IMR-90 (cell line): ENCODE measurements at regions not wholly inside any gene's neighbourhood (a gene's known extent, or its start where the extent isn't known, plus 50 kb on each side); places are given as distances from the start of the nearest gene placed in this dataset.

Experiments used
- ATAC-seq: fragments of 200-7000 bp; cut with Tn5 transposase; 2 replicates; pipeline ENCODE4 v1.9.1; 2020; ENCODE audit warnings: low read depth, mild to moderate bottlenecking, moderate library complexity
- BruUV-seq: library from RNA; stranded (reverse); fragments of 400-500 nt; replicated peaks from 2 replicates; lab custom pipeline; 2021; lab: Mats Ljungman, UMichigan
- CTCF ChIA-PET: fragments of 300-600 bp; formaldehyde crosslinking; extraction: SDS; loops from one replicate; lab custom pipeline; 2021; ENCODE audit warnings: antibody characterized with exemption; lab: Yijun Ruan, JAX
- POLR2A ChIA-PET: fragments of 300-600 bp; sonication (Branson Sonifier 250); formaldehyde crosslinking; loops from one replicate; lab custom pipeline; 2022; ENCODE audit warnings: antibody characterized with exemption; ENCODE audit not compliant: unreplicated experiment; lab: Charles Lee
- DNase-seq: peaks from one replicate; pipeline ENCODE4 v3.0.0; 2013
- H2AFZ ChIP-seq: replicated peaks from 2 replicates; pipeline ENCODE3; 2013; ENCODE audit warnings: low read length, mild to moderate bottlenecking; ENCODE audit not compliant: poor library complexity
- H2AK5ac ChIP-seq: 2 replicates; pipeline ENCODE4 v1.6.1; 2013; ENCODE audit warnings: low read depth, low read length, inconsistent platforms
- H2AK9ac ChIP-seq: replicated peaks from 2 replicates; pipeline ENCODE3; 2013; ENCODE audit warnings: mild to moderate bottlenecking, low read depth, low read length, moderate library complexity; ENCODE audit not compliant: poor library complexity
- H2BK120ac ChIP-seq: 2 replicates; pipeline ENCODE4 v1.6.1; 2013; ENCODE audit warnings: low read depth, low read length, inconsistent platforms
- H2BK15ac ChIP-seq: 3 replicates; pipeline ENCODE4 v1.6.1; 2013; ENCODE audit warnings: low read depth, low read length, inconsistent platforms
- H2BK20ac ChIP-seq: 2 replicates; pipeline ENCODE4 v1.6.1; 2013; ENCODE audit warnings: low read depth, mild to moderate bottlenecking, inconsistent platforms, low read length, moderate library complexity
- H2BK5ac ChIP-seq: 2 replicates; pipeline ENCODE4 v1.6.1; 2013; ENCODE audit warnings: mild to moderate bottlenecking, low read depth, low read length, inconsistent platforms; ENCODE audit not compliant: poor library complexity, severe bottlenecking
- H3K14ac ChIP-seq: replicated peaks from 2 replicates; pipeline ENCODE4 v1.6.1; 2013; ENCODE audit warnings: low read depth, low read length, inconsistent platforms
- H3K18ac ChIP-seq: 2 replicates; pipeline ENCODE4 v1.6.1; 2013; ENCODE audit warnings: low read depth, low read length, control low read depth
- H3K23ac ChIP-seq: 2 replicates; pipeline ENCODE4 v1.6.1; 2013; ENCODE audit warnings: low read depth, low read length, inconsistent platforms
- H3K27ac ChIP-seq: 2 replicates; pipeline ENCODE4 v1.5.1; 2013; ENCODE audit warnings: mild to moderate bottlenecking, control low read depth, low read length; ENCODE audit not compliant: insufficient read depth
- H3K27me3 ChIP-seq: 2 replicates; pipeline ENCODE4 v1.6.1; 2013; ENCODE audit warnings: low read length; ENCODE audit not compliant: control insufficient read depth, insufficient read depth
- H3K36me3 ChIP-seq: 2 replicates; pipeline ENCODE4 v1.6.1; 2013; ENCODE audit warnings: low read length, mixed read lengths; ENCODE audit not compliant: control insufficient read depth, insufficient read depth
- H3K4ac ChIP-seq: 2 replicates; pipeline ENCODE4 v1.6.1; 2013; ENCODE audit warnings: low read depth, low read length, inconsistent platforms
- H3K4me1 ChIP-seq: 2 replicates; pipeline ENCODE4 v1.6.1; 2013; ENCODE audit warnings: low read length, mixed read lengths; ENCODE audit not compliant: control insufficient read depth, insufficient read depth
- H3K4me2 ChIP-seq: 2 replicates; pipeline ENCODE4 v1.6.1; 2013; ENCODE audit warnings: low read depth, mild to moderate bottlenecking, control low read depth, low read length, moderate library complexity
- H3K4me3 ChIP-seq: 2 replicates; pipeline ENCODE4 v1.5.1; 2013; ENCODE audit warnings: low read depth, mild to moderate bottlenecking, control low read depth, low read length, moderate library complexity; ENCODE audit not compliant: insufficient read depth
- H3K56ac ChIP-seq: 2 replicates; pipeline ENCODE4 v1.6.1; 2013; ENCODE audit warnings: low read length, inconsistent platforms; ENCODE audit not compliant: insufficient read depth; ENCODE audit errors: extremely low read depth
- H3K79me1 ChIP-seq, 2 experiments: 2 replicates each; pipeline ENCODE4 v1.6.1; 2013; ENCODE audit warnings: low read length in 2 of 2, inconsistent platforms in 1 of 2, low read depth in 1 of 2
- H3K9ac ChIP-seq: 2 replicates; pipeline ENCODE4 v1.6.1; 2013; ENCODE audit warnings: low read depth, low read length, control low read depth
- H3K9me1 ChIP-seq: 2 replicates; pipeline ENCODE4 v1.6.1; 2013; ENCODE audit warnings: low read length, inconsistent platforms; ENCODE audit not compliant: insufficient read depth
- H3K9me3 ChIP-seq: 2 replicates; pipeline ENCODE4 v1.6.1; 2013; ENCODE audit warnings: low read length; ENCODE audit not compliant: control insufficient read depth, insufficient read depth
- H4K20me1 ChIP-seq: 2 replicates; pipeline ENCODE4 v1.6.1; 2013; ENCODE audit warnings: low read length, inconsistent platforms; ENCODE audit not compliant: insufficient read depth
- H4K5ac ChIP-seq: 2 replicates; pipeline ENCODE4 v1.6.1; 2013; ENCODE audit warnings: mild to moderate bottlenecking, low read depth, low read length, control low read depth
- H4K8ac ChIP-seq, 2 experiments: 2 replicates each; pipeline ENCODE4 v1.6.1; 2013; ENCODE audit warnings: low read depth in 2 of 2, low read length in 2 of 2, control low read depth in 1 of 2, inconsistent platforms in 1 of 2
- H4K91ac ChIP-seq: 2 replicates; pipeline ENCODE4 v1.6.1; 2013; ENCODE audit warnings: low read depth, low read length, inconsistent platforms; ENCODE audit not compliant: insufficient read depth
- FOS ChIP-seq: fragments of 150-350 bp; IDR thresholded peaks from 2 replicates; pipeline ENCODE4 v1.6.1; 2016; ENCODE audit warnings: low read depth, low read length
- MAFK ChIP-seq: IDR thresholded peaks from 2 replicates; pipeline ENCODE4 v1.6.1; 2012; ENCODE audit warnings: low read depth, low read length, improper control_type of control experiment
- WGBS, 2 experiments: methylation state at CpG; one replicate each; pipeline versions ENCODE4 v1.1.5 to v1.1.7; 2013; ENCODE audit warnings: missing lambda C conversion rate in 2 of 2; ENCODE audit not compliant: insufficient read length in 1 of 2; ENCODE audit errors: extremely low coverage in 2 of 2; 5-methylcytosine and 5-hydroxymethylcytosine counted together
- dilution Hi-C: fragments of 300-500 bp; cut with HindIII; formaldehyde crosslinking; loops from one replicate; pipeline ENCODE4 v1.14.3; 2018; ENCODE audit warnings: low sequenced_read_pairs; ENCODE audit not compliant: unreplicated experiment
- in situ Hi-C: fragments of 300-500 bp; cut with MboI; formaldehyde crosslinking; loops from 3 replicates; pipeline ENCODE4 v1.14.3; 2019; ENCODE audit warnings: low sequenced_read_pairs, inconsistent platforms, mixed read lengths
- intact Hi-C: fragments of 100-400 bp; cut with micrococcal nuclease; formaldehyde crosslinking; loops from 2 replicates; pipeline ENCODE4 v1.10.0; 2022

DNA sequence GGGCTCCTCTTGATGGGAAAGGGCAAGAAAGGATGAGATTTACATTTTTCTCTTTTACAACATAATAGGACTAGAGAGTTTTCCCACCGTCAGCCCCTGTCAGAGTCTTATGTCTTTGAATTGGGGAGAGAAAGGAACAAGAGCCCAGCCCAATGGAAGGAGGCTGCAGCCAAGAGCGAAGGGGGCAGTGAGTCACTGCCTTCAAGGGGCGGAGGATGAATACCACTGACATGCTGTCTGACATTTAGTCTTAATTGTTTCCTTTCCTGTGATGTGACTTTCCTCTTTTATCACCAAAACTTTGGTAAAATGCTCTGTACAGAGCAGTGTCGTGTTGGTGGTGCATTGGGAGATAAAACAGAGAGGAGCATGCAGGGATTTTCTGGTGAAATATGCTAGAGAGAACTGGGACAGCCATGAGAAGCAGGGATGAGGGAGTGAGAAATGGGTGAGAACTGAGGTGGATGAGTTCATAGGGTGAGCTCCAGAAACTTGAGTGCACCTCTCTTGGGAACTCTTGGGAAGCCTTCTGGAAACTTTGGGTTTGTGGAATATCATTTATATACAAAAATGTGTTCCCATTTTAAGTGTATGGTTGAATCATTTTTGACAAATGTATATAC is 179.9 kb upstream of the FGGY start:
- POLR2A ChIA-PET: no interaction called here
- H4K20me1 ChIP-seq: no peaks in the 10 kb centered on the region
- H3K27ac ChIP-seq: no peak overlapping the region
- H4K5ac ChIP-seq: peak overlapping the region; percentile 25; the same call in 1 of the 2 replicates
- H2AK9ac ChIP-seq: no peak overlapping the region
- no peaks in the 10 kb centered on the region for H3K36me3 ChIP-seq
- 50% methylated on average over 1 of the region's 4 CpGs; no CpG with 5 or more reads in 1 of the 2 experiments for WGBS, 2 experiments
- H4K8ac ChIP-seq: peak overlapping the region in 1 of 2 experiments; percentile 26; a peak in 1 of 4 replicates
- H3K4me3 ChIP-seq: no peak overlapping the region
- intact Hi-C loops: no loop called here
- no peaks in the 10 kb centered on the region for H3K79me1 ChIP-seq
- no peak overlapping the region for H2BK15ac ChIP-seq
- TF ChIP-seq MAFK: no peak
- peak; percentile 11; the same call in 1 of the 2 replicates for TF ChIP-seq FOS
- peak overlapping the region; percentile 68; the same call in 1 of the 2 replicates for H3K18ac ChIP-seq
- in situ Hi-C loops: no loop called here
- no peak overlapping the region; the same call in 1 of the 2 replicates for H3K9ac ChIP-seq
- peak overlapping the region; percentile 83; the same call in 1 of the 2 replicates for H3K4me2 ChIP-seq
- H3K56ac ChIP-seq: no peak overlapping the region
- no peak overlapping the region for H2AK5ac ChIP-seq
- H3K4ac ChIP-seq: peak overlapping the region; percentile 30; the same call in 1 of the 2 replicates
- peaks cover 5% of the 10 kb centered on the region for H3K4me1 ChIP-seq
- CTCF ChIA-PET: no interaction called here
- dilution Hi-C loops: no loop called here
- no peak overlapping the region for H2BK5ac ChIP-seq
- H3K14ac ChIP-seq: peak overlapping the region; percentile 29; the same call in 1 of the 2 replicates
- H2BK20ac ChIP-seq: peak overlapping the region; percentile 64; the same call in 1 of the 2 replicates
- peak overlapping the region; percentile 58 for H2AFZ ChIP-seq
- ATAC-seq: peak; percentile 76
- no peaks in the 10 kb centered on the region for H3K27me3 ChIP-seq
- peak; percentile 56 for DNase-seq
- no peaks in the 10 kb centered on the region for H3K9me3 ChIP-seq
- no peak overlapping the region for H3K23ac ChIP-seq
- H3K9me1 ChIP-seq: no peaks in the 10 kb centered on the region; the same call in 1 of the 2 replicates
- H4K91ac ChIP-seq: no peak overlapping the region
- BruUV-seq: no TSS peak
- peak overlapping the region; percentile 45 for H2BK120ac ChIP-seq
